LNCAP (cell line): ENCODE measurements at regions not wholly inside any gene's neighbourhood (a gene's known extent, or its start where the extent isn't known, plus 50 kb on each side); places are given as distances from the start of the nearest gene placed in this dataset.

Source experiments
- TF ChIP-seq, protein P1 (sequence below): fragments of 450-650 bp; IDR thresholded peaks from 2 replicates; pipeline ENCODE4 v1.5.1; 2017; ENCODE audit warnings: mild to moderate bottlenecking

GRCh38 chr10:3554121-3554522 lies 230.9 kb downstream of the KLF6 start:
- TF ChIP-seq, protein P1, sequence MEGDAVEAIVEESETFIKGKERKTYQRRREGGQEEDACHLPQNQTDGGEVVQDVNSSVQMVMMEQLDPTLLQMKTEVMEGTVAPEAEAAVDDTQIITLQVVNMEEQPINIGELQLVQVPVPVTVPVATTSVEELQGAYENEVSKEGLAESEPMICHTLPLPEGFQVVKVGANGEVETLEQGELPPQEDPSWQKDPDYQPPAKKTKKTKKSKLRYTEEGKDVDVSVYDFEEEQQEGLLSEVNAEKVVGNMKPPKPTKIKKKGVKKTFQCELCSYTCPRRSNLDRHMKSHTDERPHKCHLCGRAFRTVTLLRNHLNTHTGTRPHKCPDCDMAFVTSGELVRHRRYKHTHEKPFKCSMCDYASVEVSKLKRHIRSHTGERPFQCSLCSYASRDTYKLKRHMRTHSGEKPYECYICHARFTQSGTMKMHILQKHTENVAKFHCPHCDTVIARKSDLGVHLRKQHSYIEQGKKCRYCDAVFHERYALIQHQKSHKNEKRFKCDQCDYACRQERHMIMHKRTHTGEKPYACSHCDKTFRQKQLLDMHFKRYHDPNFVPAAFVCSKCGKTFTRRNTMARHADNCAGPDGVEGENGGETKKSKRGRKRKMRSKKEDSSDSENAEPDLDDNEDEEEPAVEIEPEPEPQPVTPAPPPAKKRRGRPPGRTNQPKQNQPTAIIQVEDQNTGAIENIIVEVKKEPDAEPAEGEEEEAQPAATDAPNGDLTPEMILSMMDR, result no peak

- TF ChIP-seq, protein P1, result no peak
Observed at GRCh38 chr10:3552281-3552680, 232.7 kb downstream of the KLF6 start.

GRCh38 chr10:3551761-3552160 lies 233.2 kb downstream of the KLF6 start:
- TF ChIP-seq, protein P1, result no peak

- TF ChIP-seq, protein P1, result no peak
Observed at GRCh38 chr10:3549118-3549517, 235.9 kb downstream of the KLF6 start.

- TF ChIP-seq, protein P1, result no peak
Observed at GRCh38 chr10:3548702-3549101, 236.3 kb downstream of the KLF6 start.

DNA sequence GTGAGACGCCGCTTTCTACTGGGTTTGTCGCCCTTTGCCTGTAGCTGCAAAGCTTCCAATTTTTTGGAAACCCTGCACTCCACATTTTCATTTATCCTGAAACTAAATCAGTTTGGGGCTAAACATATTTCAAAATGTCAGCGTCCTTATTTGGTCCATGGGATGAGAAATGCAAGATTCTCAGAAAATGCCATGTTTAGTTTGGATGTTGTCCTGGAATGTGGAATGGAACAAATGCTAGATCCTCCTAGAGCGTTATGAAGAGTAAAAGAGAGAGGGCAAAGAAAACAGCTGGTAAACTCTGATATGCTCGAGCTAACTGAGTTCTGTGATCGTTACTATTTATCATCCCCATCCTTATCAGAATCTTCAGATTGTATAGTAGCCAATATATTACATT lies 236.9 kb downstream of the KLF6 start:
- TF ChIP-seq, protein P1, result no peak

GRCh38 chr10:3544561-3544960 lies 240.4 kb downstream of the KLF6 start:
- TF ChIP-seq, protein P1, result no peak

GRCh38 chr10:3542185-3542611 lies 242.8 kb downstream of the KLF6 start:
- TF ChIP-seq, protein P1, result no peak
